HG03521 (cell line): ENCODE measurements at regions not wholly inside any gene's neighbourhood (a gene's known extent, or its start where the extent isn't known, plus 50 kb on each side); places are given as distances from the start of the nearest gene placed in this dataset.
"Not testable (repeated sequence)": the region's sequence is repeated elsewhere in the genome, so short reads cannot be mapped to it uniquely, and the experiment has no call there.

ENCODE experiments used
- ATAC-seq: cut with Tn5 transposase; IDR thresholded peaks from one replicate; pipeline ENCODE4 v1.9.1; 2021; ENCODE audit warnings: mild to moderate bottlenecking, moderate library complexity; ENCODE audit not compliant: unreplicated experiment

DNA sequence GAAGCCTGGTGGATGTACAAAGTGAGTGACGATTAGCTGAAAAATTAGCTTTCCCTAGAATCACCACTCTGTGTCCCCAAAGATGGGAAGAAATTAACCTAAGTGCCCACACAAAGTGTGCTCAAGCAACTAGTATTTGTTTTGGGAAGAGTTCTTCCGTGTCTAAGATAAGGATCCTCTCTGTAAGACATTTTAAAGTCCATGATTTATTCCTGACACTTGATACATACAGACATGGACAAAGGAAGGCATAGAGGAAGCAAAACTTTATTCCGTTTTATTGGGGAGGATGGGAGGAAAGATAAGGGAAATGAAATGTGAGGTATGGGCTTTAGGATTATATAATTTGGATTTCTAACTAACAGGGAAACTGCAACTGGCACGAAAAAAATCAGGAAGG, 1772.6 kb downstream of the EFNA5 start:
- ATAC-seq = no peak

DNA sequence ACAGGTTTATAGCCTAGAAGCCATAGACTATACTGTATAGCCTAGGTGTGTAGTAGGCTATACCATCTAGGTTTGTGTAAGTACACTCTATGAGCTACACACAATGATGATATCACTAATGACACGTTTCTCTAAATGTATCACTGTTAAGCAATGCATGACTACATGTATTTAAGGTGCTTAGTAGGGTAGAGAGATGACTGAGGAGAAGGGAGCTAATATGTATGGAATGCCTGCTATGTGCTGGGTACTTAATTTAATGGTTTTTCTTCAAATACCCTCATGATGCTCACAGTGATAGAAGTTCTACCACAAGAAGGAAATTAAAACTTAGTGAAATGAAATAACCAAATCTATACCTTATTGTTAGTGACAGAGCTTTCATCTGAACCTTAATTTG, 1785.5 kb downstream of the EFNA5 start:
- ATAC-seq = no peak

DNA sequence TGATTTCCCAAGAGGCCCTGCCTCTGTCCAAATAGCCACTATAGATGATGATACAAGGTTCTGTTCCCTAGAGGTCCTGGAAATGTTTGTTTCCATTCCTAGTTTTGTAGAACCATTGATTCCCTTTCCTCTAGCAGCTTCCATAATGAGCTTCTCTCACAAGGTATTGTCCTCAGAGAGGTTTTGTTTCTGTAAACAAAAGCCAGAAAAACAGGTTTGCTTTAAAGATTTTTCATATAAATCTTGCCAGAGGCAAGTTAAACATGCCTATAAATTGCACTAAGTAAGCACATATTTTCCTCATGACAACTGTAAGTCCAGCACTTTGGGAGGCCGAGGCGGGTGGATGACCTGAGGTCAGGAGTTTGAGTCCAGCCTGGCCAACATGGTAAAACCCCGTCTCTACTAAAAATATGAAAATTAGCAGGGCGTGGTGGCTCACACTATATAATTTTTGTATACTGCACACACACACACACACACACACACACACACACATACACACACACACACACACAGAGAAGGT, 1787.7 kb downstream of the EFNA5 start:
- no peak for ATAC-seq

DNA sequence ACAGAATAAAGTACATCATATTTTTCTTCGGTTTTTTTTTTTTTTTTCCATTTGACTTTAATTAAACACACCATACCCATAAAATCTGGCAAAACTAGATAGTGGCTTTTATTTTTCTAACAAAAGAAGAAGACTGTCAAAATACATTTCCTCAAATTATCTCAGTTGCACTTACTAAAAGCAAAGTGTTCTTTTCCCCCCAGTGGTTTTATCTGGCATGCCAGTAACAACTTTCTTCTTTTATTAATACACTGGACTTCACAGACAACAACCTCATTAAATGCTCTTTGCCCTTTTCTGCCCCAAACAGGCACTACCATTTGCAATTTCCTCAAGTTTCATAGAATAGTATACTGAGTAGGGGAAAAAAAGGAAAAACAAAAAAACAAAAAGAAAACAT, 1792.3 kb downstream of the EFNA5 start:
- no peak for ATAC-seq

DNA sequence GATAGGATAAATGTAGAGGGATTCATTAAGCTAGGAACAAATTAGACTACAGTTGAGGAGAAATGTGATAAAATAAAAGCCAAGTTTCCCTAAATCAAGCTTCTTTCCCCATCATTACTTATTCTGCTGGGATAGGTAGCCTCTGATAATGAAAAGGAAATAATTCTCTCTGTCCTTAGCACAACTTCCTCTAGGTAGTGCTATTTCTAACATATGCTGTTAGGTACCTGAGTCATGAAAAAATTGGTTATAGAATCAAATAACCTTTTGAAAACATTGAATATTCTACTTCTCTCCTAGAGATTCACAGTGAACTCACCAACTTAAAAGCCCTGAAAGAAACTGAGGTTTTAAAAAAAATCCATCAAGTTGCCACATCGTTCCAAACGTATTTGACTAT, 1793.1 kb downstream of the EFNA5 start:
- ATAC-seq = no peak

DNA sequence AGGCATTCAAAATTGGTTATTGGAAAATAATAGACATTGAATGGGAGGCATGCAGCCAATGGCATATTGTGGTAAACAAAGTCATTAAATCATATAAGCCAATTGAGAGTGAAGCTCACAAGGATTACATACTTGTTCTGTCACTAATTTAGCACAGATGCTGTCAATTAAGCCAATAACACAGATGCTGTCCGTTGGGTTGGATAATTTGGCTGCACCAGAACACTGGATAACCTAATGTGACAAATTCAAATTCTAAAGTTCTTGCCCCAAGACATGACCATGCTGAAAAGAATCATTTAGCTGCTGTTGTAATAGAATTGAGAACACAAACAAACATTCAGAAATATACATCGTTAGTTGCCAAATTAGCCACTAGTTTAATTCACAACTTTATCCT, 1796.4 kb downstream of the EFNA5 start:
- ATAC-seq = no peak

DNA sequence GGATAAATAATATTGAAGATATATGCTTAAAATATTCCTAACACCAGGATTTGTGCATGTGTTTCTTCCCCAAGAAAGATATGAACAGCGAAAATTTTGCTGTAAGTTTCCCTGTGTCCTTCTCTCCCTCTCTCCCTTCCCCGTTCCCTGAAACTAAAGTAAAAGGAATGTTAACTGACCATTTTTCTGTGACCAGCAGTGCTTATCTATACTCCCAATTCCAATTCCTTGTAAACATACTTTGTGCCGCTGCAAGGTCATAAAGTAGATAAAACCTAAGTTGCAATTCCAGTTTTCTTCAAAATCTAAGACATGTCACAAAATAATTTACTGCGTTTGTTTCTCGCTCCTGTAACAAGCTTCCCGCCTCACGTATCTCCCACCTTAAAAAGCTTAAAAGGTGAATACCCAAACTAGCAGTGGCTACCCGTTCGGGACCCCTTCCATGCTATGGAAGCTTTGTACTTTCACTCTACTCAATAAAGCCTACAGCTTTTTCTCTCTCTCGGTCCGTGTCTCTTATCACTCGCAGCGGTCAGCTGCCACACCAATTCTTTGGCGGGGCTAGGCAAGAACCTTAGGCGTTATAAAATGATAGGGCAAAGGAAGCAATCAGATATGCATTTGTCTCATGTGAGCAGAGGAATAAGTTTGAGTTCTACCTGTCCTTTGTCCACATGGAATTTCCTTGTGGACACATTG, 1798.0 kb downstream of the EFNA5 start:
- no peak for ATAC-seq

DNA sequence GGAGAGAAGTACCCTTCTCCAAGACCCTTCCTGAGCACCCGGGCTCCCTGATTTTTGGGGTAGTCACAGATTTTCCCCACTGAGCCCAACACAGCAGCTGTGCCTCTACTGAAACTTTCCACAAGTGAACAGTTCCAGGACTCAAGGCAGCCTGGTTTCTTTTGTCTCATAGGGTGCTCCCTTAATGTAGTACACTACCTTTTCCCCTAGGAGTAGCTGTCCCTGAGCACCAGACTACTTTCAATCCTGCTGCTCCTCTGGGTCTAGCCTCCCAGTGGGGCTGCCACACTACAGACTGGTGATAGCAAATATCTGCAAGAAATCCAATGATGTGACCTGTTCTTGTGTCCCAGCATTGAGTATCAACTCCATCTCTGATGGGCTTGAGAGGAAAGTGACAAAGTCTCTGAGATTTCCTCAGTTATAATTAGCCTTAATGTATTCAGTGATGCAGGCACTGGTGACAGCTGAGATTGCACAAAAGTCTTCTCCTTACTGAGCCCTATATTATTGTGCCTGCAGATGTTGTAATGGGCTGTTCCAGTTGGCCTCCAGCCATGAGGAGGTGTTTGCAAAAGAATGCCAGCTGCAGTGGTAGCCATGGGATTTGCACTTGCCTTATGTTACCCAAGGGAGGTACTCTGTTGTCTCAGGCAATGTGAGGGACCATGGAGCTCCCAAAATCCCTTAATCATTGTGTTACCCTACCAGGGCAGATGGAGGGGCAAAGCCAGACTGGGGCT, 1802.5 kb downstream of the EFNA5 start:
- no peak for ATAC-seq

DNA sequence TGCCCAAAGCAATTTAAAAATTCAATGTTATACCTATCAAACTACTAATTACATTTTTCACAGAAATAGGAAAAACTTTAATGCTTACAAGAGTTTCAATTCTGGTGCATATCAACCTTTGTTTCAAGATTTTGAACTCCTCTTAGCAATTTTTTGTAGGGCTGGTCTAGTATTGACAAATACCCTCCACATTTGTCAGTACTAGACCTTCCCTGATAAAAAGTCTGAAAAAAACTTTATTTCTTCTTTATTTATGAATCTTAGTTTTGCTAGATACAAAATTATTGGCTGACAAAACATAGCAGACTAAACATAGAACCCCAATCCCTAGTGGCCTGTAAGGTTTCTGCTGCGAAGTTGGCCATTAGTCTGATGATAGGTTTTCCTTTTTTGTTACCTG, 1804.9 kb downstream of the EFNA5 start:
- ATAC-seq = no peak

DNA sequence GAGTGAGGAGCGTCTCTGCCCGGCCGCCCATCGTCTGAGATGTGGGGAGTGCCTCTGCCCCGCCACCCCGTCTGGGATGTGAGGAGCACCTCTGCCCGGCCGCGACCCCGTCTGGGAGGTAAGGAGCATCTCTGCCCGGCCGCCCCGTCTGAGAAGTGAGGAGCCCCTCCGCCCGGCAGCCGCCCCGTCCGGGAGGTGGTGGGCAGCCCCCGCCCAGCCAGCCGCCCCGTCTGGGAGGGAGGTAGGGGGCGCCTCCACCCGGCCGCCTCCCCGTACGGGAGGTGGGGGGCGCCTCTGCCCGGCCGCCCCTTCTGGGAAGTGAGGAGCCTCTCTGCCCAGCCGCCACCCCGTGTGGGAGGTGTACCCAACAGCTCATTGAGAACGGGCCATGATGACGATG, 1811.4 kb downstream of the EFNA5 start:
- not testable (repeated sequence) for ATAC-seq

DNA sequence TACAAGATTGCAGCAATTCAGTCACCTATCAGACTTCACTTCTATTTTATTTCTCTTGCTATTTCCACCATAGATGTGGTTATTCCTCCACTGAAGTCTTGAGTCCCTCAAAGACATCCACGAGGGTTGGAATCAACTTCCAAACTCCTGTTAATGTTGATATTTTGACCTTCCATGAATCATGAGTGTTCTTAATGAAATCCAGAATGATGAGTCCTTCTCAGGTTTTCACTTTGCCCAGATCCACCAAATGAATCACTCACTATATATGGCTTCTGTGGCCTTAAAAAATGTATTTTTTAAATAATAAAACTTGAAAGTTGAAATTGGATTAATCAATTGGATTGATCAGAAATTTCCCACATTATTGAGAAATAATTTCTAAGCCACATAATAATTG, 1821.0 kb downstream of the EFNA5 start:
- no peak for ATAC-seq

DNA sequence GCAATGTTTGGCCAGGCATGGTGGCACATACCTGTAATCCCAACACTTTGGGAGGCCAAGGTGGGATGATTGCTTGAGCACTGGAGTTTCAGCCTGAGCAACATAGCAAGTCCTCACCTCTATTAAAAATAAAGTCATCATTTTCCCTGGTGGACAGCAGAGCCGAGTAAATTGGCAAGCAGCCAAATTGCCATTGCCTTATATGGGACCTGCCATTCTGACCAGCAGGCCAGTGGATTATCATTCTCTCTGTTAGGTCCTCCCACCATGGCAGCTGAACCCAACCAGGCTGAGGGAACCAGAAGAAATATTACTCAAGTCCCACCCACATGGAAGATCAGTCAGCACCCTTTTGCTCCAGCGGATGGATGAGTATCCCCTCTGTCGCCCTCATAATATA, 1829.9 kb downstream of the EFNA5 start:
- no peak for ATAC-seq

DNA sequence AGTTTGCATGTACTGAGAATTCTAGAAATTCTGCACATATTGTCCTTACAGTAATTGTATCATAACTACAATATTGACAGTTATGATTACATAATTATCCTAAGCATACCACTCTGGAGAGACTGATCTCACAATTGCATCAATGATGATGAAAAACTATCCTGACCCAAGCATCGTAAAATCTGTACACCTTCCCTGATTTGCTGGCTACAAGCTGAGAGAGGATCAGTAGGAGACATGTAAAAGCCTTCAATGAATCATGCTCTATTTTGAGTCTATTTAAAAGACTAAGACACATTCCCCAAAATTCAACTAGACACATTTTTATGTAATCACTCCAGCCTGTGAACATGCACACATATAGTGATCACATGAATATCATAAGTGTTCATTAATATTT, 1833.8 kb downstream of the EFNA5 start:
- no peak for ATAC-seq

DNA sequence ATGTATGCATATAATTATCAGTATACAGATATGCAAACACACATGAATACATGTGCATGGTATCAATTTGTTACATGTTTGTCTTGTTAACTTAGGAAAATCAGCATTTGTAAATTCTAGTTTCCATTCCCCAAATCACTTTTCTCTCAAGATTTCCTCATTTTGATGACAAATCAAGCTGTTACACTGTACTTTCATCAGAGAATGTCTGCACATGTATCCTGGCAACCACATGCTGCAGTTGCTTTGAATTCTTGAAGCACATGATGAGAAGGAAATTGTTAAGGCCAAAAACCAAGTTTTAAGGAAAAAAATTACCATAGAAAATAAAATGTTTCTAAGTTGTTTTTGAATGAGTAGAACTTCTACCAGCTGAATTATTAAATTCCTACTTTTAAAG, 1834.5 kb downstream of the EFNA5 start:
- ATAC-seq = no peak

DNA sequence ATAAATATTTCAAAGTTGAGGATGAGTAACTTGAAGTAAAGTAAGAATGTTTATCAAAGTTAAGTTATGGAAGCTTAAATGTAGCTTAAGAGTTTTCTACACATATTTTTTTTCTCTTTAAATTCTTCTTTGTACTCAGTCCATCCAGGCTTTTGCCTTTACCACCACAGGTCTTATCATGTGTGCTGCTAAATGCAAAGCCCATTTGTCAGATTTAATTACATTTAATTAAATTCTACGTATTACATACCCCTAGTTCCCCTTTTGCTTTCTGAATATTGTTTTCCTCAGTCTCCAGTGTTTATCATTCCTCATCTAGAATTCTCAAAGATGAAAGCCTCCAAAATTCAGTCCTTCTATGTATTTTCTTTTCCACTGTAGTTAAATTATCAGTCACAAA, 1841.9 kb downstream of the EFNA5 start:
- no peak for ATAC-seq

DNA sequence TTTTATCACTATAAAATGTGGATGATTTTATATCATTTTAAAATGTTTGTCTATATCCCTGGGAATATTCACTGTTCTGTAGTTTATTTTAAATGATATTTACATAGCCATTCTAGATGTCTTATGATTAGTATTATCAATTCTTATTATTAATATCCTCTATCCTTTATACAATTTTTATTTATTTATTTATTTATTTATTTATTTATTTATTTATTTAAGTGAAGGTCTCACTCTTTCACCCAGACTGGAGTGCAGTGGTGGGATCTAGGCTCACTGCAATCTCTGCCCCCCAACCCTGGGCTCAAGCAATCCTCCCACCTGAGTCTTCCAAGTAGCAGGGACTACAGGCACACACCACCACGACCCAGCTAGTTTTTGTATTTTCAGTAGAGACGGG, 1848.9 kb downstream of the EFNA5 start:
- ATAC-seq = no peak

DNA sequence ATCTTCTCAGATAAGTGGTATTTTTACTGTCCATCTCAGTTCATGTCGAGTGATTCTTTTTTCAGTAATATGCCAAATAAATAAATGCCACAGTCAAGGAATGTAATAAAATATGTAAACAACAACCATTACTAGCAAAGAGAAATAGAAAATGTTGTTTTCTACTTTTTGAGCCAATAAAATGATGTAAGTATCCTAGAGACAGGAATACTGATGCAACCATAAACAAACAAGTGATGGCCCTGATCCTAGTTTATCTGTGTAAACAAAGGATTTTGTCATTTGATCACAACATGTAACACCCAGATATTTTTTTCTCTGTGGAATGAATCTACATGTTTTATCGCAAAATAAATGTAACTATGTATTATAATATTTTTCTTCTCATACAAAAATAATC, 1852.8 kb downstream of the EFNA5 start:
- ATAC-seq = no peak

DNA sequence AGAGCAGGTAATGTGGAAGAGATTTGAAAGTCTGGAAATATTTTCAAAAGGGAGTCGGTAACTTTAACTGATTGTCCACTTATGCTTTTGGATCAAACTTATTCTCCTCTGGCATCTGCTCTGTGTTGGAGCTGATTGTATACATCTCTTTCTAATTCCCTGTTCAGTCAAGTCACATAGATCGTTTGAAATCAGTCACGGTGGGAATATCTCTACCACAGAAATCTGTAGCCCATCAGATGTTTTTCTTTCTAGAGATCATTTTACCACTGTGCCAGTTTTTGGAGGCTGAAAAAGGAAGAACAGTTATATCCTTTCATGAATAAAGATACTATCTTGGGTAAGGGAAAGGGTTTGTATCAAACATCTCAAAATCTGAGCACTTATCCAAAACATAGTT, 1853.3 kb downstream of the EFNA5 start:
- ATAC-seq = no peak

DNA sequence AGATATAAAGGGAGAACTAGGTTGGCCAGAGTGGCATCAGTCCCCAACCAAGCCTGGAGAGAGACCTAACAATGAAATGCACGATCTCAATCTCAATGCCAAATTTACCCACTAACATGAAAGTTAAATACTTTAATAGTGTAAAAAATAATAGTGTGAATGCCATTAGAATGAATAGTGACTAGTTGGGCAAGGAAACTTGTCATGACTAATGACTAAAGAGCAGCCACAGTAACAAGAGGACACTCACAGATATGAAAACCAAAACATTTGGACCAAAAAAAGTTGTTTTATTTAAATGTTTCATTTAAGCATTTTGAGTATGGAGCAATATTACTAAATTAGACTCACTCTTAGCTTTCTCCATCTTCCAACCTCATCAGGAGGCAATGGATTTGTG, 1853.8 kb downstream of the EFNA5 start:
- no peak for ATAC-seq

DNA sequence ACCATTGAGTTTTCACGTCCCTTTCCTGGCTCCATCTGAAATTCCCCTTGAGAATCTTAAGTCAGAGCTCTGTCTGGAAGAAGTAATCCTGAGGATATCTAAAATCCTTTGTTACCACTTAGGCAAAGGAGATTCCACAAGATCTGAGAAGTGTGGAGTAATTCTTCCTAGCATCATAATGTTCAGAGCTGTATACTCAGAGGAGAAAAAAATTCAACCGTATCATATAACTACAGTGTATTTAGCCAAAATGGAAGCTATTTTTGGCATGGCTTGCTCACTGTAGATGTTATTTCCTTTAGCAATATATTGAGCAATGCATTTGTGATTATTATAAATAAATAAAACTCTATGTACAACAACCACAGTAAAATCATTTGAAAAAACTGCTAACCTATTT, 1858.4 kb downstream of the EFNA5 start:
- ATAC-seq = no peak

DNA sequence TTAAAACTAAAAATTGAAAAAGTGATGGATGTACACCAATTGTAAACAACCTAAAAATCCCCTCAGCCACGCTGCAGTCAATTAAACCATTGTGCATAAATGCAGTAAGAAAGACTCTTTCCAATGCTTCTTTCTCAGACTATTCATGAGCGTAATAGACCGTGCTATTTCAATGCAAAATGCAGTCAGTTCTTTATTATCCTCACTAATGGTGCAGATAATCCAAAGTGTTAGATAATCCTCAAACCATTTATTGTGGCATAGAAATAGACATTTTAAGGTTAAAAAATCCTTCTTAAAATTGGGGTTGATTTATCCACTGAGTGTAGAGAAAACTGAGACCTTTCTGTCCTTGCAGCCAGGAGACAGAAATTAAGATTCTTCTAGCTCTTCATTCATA, 1862.8 kb downstream of the EFNA5 start:
- no peak for ATAC-seq

DNA sequence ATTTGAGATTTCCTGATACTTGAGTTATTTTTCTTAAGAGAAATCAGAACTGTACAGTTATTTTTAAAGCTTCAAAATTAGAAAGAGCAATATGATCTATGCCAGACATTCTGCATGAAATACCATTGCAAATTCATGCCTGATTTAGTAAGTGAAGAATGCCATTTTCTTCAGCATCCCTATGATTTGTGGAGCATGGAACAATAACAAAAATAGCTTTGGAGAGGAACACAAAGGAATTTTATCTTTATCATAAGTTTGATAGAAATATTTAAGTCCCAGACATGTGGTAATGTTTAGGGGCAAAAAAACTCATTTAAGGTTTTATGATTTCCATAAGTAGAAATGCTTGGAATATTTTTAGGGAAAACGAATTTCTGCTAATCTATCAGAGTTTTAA, 1863.4 kb downstream of the EFNA5 start:
- no peak for ATAC-seq

DNA sequence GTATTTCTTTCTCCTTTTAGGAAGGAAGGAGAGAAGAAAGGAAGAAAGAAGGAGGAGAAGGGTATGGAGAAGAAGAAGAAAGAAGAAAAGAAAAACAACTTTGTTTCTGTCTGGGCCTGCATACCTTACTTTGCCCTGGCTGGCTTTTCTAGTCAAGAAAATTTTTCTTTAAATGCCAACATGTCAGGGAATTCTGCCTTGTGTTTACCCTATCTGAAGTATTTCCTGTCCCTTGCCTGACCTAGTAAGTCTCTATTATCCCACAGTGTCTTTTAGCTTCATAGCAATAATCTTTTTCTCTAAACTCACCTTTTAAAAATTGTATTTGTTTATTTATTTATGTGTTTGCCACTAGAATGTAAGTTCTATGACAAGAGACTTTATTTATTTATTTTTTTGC, 1864.1 kb downstream of the EFNA5 start:
- ATAC-seq = no peak
